ENCODE measurements at regions not wholly inside any gene's neighbourhood (a gene's known extent, or its start where the extent isn't known, plus 50 kb on each side); places are given as distances from the start of the nearest gene placed in this dataset.
A peak's percentile ranks its signal among the peaks of the same experiment; 100 is the strongest.

GRCh38 chr18:43578211-43578610 is 300.9 kb upstream of the SYT4 start:
- WGBS, 2 donors = 85 to 89% methylated on average over 1 of the region's 1 CpG
- TF ChIP-seq POLR2A (IDR thresholded peaks at IDR 0.05) (no peak), CTCF (IDR thresholded peaks at IDR 0.05) (no peak)
- Histone ChIP-seq H3K36me3 (ENCODE audit: low read depth, missing control alignments) (no peaks in the 10 kb centered on the region), H3K4me1 (no peaks in the 10 kb centered on the region), H3K27ac (no peak overlapping the region), H3K4me3 (no peak overlapping the region), H3K9me3 (no peaks in the 10 kb centered on the region), H3K27me3 (no peaks in the 10 kb centered on the region)
- DNase-seq = no peak
- intact Hi-C loops (cut with DNase I; ENCODE audit: low total_unique reads) = no loop called here

- no peak for DNase-seq
- no peaks in the 10 kb centered on the region for H3K36me3 ChIP-seq (ENCODE audit: low read depth, missing control alignments)
- no peaks in the 10 kb centered on the region for H3K27me3 ChIP-seq
- no peaks in the 10 kb centered on the region for H3K9me3 ChIP-seq
- H3K27ac ChIP-seq = no peak overlapping the region
- no peak overlapping the region for H3K4me3 ChIP-seq
- no peak for TF ChIP-seq POLR2A (IDR thresholded peaks at IDR 0.05)
- no peak for TF ChIP-seq CTCF (IDR thresholded peaks at IDR 0.05)
- intact Hi-C loops (cut with DNase I; ENCODE audit: low total_unique reads) = no loop called here
- WGBS, 2 donors = 71 to 75% methylated on average over 4 of the region's 4 CpGs
- H3K4me1 ChIP-seq = no peaks in the 10 kb centered on the region
Measured at GRCh38 chr18:43578706-43579105, 301.4 kb upstream of the SYT4 start.

DNA sequence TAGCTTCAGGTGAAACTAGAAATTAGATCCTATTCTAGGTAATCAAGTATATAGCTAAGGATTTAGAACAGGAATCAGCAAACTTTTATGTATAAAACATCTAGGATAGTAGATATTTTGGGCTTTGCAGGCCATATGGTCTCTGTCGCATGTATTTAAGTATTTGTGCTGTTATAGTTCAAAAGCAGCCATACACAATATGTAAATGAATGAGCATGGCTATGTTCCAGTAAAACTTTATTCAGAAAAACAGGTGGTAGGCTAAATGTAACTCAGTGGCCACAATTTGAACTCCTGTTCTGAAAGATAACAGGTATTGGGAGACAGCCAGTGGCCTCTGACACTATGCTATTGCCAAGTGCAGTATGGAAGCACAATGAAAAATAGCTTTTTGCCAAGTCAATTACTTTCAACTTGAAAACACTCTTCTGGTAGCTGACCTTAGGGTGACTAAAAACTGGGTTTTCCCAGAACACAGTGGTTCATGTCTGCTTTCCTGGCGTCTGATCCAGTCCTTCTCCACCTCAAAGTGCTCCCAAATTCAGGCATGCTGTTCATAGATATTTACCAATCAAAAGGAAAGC is 304.7 kb upstream of the SYT4 start:
- Histone ChIP-seq H3K27ac (no peak overlapping the region), H3K4me1 (no peaks in the 10 kb centered on the region), H3K36me3 (ENCODE audit: low read depth, missing control alignments) (no peaks in the 10 kb centered on the region), H3K27me3 (no peaks in the 10 kb centered on the region), H3K9me3 (no peaks in the 10 kb centered on the region), H3K4me3 (no peak overlapping the region)
- intact Hi-C loops (cut with DNase I; ENCODE audit: low total_unique reads) = no loop called here
- whole genome bisulfite sequencing, 2 donors = 48 to 59% methylated on average over 2 of the region's 2 CpGs
- TF ChIP-seq CTCF (IDR thresholded peaks at IDR 0.05) (no peak), POLR2A (IDR thresholded peaks at IDR 0.05) (no peak)
- DNase-seq = no peak

DNA sequence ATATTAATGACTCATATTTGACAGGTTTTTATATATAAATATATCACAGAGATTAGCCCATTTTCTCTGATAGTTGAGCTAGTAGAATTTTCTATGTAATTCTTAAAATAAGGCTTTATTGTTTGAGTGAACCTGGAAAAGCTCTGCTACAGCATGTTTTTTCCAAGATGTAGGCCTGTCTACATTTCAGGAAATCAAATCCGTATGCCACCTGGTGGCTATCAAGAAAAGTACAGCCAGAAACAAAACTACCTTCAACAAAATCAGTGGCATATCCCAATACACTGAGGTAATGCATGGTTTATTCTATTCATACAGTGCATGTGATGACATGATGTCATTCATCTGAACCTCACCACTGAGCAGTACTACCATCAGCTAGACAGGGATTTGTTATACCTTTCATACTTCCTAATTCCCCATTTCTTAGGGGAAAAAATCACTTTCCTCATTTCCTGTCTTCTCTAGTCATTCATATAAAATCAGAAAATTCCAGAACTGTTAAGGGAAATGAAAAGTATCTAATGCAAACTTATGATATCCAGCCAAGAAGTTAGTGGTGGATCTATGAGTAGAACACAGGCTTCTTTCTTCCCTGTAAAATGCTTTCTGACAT is 310.4 kb upstream of the SYT4 start:
- intact Hi-C loops (cut with DNase I; ENCODE audit: low total_unique reads) = no loop called here
- 0 to 9% methylated on average over 1 of the region's 1 CpG for WGBS, 2 donors
- H3K27me3 ChIP-seq = no peaks in the 10 kb centered on the region
- peak; percentile 59 to 78 (median 74) for TF ChIP-seq CTCF (IDR thresholded peaks at IDR 0.05)
- no peak for TF ChIP-seq POLR2A (IDR thresholded peaks at IDR 0.05)
- no peaks in the 10 kb centered on the region for H3K36me3 ChIP-seq (ENCODE audit: low read depth, missing control alignments)
- no peaks in the 10 kb centered on the region for H3K9me3 ChIP-seq
- H3K4me1 ChIP-seq = no peaks in the 10 kb centered on the region
- no peak overlapping the region for H3K27ac ChIP-seq
- no peak overlapping the region for H3K4me3 ChIP-seq
- DNase-seq = peak; percentile 28

DNA sequence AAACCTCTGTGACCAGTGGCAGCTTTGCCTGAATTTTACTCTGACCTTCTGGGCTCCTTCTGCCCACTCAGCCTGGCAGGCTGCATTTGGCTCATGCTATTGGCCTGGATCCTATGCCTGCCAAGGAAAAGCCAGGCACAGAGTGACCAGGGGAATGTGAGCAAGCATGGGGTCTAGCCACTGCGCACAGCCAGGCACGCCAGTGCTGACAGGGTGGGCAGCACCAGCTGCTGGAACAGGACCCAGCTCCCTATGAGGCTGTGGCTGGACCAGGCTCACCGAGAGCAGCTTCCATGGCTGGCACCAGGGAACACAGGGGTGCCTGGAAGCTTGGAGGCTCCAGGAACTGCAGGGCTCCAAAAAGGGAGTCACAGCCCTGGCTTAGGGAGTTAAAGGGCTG is 311.5 kb upstream of the SYT4 start:
- no peak overlapping the region for H3K4me3 ChIP-seq
- no peaks in the 10 kb centered on the region for H3K4me1 ChIP-seq
- no peaks in the 10 kb centered on the region for H3K27me3 ChIP-seq
- no peak for DNase-seq
- intact Hi-C loops (cut with DNase I; ENCODE audit: low total_unique reads) = no loop called here
- H3K36me3 ChIP-seq (ENCODE audit: low read depth, missing control alignments) = no peaks in the 10 kb centered on the region
- H3K9me3 ChIP-seq = no peaks in the 10 kb centered on the region
- TF ChIP-seq POLR2A (IDR thresholded peaks at IDR 0.05) (no peak), CTCF (IDR thresholded peaks at IDR 0.05) (no peak)
- WGBS, 2 donors = 93% methylated on average over 3 of the region's 3 CpGs; no CpG with 5 or more reads in 1 of the 2 donors
- no peak overlapping the region for H3K27ac ChIP-seq
